ENCODE measurements at regions not wholly inside any gene's neighbourhood (a gene's known extent, or its start where the extent isn't known, plus 50 kb on each side); places are given as distances from the start of the nearest gene placed in this dataset.
"Not testable (repeated sequence)": the region's sequence is repeated elsewhere in the genome, so short reads cannot be mapped to it uniquely, and the experiment has no call there.

DNA sequence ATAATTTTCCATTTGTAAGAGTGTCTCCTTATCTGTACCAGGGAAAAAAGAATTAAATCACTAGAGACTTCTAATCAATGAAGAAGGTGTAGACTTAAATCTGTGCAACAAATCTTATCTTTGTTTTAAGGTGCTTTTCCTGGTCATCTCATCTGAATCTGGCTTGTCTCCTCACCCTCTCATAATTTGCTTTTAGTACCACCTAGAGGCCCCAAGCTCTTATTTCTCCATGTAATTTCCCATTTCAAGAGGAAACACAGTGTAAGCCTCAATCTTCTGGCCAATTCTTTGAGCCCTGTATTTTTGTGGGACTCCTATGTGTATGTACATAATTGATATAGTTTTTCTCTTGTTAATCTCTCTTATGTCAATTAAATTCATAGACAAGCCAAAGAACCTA, 1975.3 kb upstream of the CDH6 start:
- DNase-seq: no peak

DNA sequence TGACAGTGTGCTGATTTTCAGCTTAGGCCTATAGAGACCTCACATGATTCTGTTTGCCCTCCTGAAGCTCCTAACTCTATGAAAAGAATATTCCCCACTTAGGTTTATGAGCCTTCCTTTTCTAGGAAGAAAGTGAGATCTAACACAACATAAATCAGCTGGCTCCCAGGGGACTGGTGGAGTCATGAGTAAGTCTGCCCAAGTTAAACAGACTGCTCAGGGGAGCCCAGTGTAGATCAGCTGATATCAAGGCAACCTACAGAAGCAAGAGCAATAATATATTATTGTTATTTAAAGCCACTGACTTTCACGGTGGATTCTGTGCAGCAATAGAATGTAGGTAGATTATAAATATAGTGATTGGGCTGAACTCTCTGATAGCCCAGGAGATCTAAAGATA, 1978.6 kb upstream of the CDH6 start:
- no peak for DNase-seq

DNA sequence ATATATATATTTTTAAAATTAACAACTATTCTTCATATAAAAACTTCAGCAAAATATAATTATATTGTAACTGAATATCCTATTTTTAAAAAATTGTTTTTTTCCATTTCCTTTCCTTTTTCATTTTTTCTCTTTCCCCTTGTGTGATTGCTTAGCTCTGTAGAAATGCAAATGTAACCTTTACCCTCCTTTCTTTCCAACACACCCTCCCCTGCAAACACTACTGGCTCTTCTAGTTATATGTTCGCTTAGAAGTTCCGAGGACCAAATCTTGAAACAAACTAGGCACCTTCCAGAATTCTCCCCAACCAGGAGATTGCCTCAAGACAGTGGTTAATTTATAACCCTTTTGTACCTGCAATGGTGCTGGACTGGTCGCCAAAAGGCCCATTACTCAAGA, 1980.0 kb upstream of the CDH6 start:
- DNase-seq: no peak

DNA sequence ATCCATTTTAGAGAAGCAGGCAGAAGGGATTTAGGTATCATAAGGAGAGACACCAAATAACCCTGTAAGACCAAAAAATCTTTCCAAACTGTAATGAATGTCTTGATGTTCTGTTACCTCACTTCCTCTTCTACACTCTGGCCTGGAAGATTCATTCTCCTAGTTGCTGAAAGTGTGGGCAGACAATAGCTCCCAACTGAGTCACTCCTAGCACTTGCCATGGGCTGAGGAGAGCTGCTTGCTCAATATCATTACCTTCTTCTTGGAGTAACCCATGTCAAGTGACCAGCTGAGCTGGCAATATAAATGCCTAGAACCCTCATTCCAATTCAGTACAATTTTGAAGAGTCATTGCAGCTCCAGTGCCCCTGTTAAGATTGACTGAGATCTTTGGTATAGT, 1985.5 kb upstream of the CDH6 start:
- DNase-seq: no peak

DNA sequence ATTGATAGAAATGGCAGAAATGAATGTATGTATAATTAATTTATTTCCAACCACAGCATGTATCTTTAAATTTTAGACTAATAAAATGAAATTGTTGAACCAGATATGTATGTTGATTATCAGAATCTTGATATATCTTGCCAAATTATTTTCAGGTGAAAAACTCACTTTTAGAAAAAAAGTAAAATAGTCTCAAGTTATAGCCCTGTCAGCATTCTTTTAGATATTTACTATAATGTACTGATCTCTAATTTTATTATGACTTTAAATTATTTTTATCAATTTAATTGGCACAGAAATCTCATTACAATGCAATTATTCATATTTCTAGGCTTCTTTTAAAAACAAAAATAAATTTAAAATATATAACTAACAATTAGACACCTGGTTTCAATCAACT, 1990.4 kb upstream of the CDH6 start:
- no peak for DNase-seq

GRCh38 chr5:29197631-29198454, 1995.6 kb upstream of the CDH6 start:
- no peak for DNase-seq

DNA sequence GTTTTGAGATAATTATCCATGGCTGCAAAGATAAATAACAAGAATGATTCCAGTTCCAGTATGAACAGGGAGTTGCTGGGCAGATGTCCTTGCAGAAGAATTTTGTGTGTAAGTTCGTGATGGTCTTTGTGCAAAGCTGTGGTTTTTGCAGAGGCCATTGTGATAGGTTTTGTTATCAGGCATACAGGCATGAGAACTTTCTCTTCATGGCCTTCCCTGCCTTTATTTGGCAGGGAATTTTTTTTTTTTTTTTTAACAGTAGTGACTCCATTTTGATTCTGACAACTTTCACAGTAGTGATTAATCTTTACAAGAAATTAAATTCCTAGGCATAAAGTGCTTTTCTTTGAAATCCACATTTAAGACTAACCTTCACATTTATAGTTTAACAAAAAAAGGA, 1999.5 kb upstream of the CDH6 start:
- no peak for DNase-seq

GRCh38 chr5:29191269-29192048, 2002.0 kb upstream of the CDH6 start:
- DNase-seq: not testable (repeated sequence)

- not testable (repeated sequence) for DNase-seq
Measured at GRCh38 chr5:29190398-29190797, 2003.1 kb upstream of the CDH6 start.

DNA sequence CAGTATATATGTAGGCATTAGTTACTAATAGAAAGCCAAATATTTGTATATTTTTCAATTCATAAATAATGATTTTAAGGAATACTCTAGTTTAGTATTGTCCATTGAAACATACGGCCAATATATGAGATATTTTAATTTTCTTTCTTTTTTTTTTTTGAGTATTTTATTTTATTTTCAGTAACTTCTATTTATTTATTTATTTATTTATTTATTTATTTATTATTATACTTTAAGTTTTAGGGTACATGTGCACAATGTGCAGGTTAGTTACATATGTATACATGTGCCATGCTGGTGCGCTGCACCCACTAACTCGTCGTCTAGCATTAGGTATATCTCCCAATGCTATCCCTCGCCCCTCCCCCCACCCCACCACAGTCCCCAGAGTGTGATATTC, 2007.1 kb upstream of the CDH6 start:
- not testable (repeated sequence) for DNase-seq

- DNase-seq: no peak
Measured at GRCh38 chr5:29185558-29185957, 2007.9 kb upstream of the CDH6 start.

DNA sequence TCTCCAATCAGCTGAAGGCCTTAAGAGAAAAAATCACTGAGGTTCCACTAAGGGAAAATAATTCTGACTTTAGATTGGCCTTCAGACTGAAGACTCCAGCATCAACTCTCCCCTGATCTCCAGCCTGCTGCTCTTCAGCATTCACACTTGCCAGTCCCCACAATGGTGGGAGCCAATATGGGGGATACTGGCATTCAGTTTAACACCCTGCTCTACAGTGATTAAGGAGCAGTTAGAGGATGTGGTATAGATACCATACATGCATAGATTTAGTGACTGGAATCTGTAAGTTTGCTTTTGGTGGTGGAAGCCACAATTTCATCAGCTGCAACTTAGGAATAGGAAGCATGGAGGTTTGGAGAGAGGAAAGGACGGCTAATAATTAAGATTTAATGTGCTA, 2017.7 kb upstream of the CDH6 start:
- DNase-seq: no peak

- DNase-seq: no peak
Measured at GRCh38 chr5:29170599-29170998, 2022.9 kb upstream of the CDH6 start.

DNA sequence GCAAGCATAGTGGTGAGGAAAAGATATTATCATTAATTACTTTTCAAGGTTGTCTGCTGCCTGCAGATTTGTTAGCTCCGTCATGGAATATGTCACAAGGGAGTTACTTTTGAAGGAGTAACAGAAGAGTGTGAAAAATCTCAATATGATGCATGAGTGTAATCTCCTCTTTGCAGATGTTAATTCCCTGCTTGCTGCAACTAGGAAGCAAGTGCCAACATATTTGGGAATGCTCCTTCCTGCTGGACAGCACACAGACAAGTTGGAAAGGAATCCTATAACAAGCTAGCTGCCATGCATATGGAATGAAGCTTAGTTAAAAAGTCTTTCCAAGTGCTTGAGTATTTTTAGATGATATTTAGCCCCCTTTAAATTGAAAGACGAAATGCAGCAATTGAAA, 2023.6 kb upstream of the CDH6 start:
- DNase-seq: no peak

GRCh38 chr5:29162297-29162696, 2031.2 kb upstream of the CDH6 start:
- DNase-seq: no peak

GRCh38 chr5:29161399-29162291, 2031.8 kb upstream of the CDH6 start:
- no peak for DNase-seq

DNA sequence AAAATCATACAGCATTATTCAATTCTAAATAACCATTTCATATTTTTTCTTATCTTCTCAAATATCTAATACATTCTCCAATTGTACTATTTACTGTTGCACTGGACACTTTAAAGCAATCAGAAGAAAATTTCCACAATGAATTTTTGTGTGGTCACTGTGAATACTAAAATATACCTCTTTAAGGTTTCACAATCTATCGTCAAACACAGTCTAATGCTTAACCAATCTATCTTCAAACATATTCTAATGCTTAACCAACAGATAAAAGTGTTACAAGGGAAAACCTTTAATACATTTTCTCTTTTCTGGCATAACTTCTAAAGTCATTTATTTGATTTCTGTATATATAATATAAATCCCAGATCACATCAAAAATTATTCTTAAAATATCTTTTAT, 2035.5 kb upstream of the CDH6 start:
- DNase-seq: no peak

GRCh38 chr5:29150840-29151239, 2042.6 kb upstream of the CDH6 start:
- DNase-seq: no peak

DNA sequence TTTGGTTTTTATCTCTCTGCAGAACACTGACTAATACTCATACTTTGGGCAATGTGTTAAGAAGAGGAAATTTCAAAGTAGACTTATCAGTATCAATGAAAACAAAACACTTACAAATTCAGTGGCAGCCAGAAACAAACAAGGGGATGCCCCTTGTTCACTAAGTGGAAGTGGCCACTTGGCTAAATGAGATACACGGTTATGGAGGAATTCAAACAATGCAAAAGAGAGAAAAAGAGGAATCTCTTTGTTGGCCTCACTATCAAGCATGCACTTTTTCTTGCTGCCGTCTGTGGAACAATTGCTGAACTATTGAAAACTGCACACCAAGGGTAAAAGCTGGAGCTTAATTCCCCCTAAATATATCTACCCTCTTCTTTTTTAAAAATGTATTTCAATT, 2044.9 kb upstream of the CDH6 start:
- no peak for DNase-seq

DNA sequence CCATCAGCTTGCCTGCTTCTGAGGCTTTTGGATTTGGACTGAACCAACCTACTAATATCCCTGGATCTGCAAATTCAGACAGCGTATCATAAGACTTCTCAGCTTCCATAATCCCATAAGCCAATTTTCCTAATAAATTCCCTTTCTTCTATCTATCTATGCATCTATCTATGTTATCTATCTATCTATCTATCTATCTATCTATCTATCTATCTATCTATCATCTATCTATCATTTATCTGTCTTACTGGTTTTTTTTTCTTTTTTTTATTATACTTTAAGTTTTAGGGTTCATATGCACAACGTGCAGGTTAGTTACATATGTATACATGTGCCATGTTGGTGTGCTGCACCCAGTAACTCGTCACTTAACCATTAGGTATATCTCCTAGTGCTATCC, 2045.4 kb upstream of the CDH6 start:
- no peak for DNase-seq

- no peak for DNase-seq
Measured at GRCh38 chr5:29143266-29143665, 2050.2 kb upstream of the CDH6 start.

GRCh38 chr5:29134418-29134817, 2059.1 kb upstream of the CDH6 start:
- no peak for DNase-seq

DNA sequence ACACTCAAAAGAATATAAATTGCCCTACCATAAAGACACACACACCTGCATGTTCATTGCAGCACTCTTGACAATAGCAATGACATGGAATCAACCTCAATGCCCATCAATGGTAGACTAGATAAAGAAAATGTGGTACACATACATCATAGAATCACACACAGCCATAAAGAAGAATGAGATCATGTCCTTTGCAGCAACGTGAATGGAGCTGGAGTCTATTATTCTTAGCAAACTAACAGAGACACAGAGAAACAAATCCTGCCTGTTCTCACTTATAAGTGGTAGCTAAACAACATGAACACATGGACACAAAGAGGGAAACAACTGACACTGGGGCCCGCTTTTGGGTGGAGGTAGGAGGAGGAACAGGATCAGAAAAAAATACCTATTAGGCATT, 2062.2 kb upstream of the CDH6 start:
- DNase-seq: no peak

Measured in dermis blood vessel endothelial cell (primary cell).